GM12878 (cell line): ENCODE measurements at regions not wholly inside any gene's neighbourhood (a gene's known extent, or its start where the extent isn't known, plus 50 kb on each side); places are given as distances from the start of the nearest gene placed in this dataset.

Experiments
- ATAC-seq: fragments of 200-7000 bp; cut with Tn5 transposase; 3 replicates; pipeline ENCODE4 v1.9.1; 2020; ENCODE audit warnings: mild to moderate bottlenecking, moderate library complexity
- BruUV-seq: library from RNA; stranded (reverse); fragments of 400-500 nt; replicated peaks from 2 replicates; lab custom pipeline; 2021; lab: Mats Ljungman, UMichigan
- CTCF ChIA-PET: fragments of 300-600 bp; sonication (Branson Sonifier 250); formaldehyde crosslinking; extraction: SDS; loops from one replicate; lab custom pipeline; 2021; ENCODE audit warnings: inconsistent platforms; lab: Yijun Ruan, JAX
- POLR2A ChIA-PET: fragments of 350-600 bp; formaldehyde crosslinking; extraction: SDS; loops from one replicate; lab custom pipeline; 2021; ENCODE audit warnings: inconsistent platforms; lab: Charles Lee
- RAD21 ChIA-PET: fragments of 300-600 bp; sonication (Branson Sonifier 250); formaldehyde crosslinking; loops from one replicate; lab custom pipeline; 2023; ENCODE audit warnings: antibody characterized with exemption; ENCODE audit not compliant: unreplicated experiment; lab: Charles Lee
- SMC1A ChIA-PET: fragments of 300-600 bp; sonication (Branson Sonifier 250); formaldehyde crosslinking; loops from one replicate; lab custom pipeline; 2023; ENCODE audit not compliant: unreplicated experiment, uncharacterized antibody; lab: Charles Lee
- DNase-seq: peaks from one replicate; pipeline ENCODE4 v3.0.0-alpha.2; 2011; ENCODE audit warnings: low read depth, low spot score
- FAIRE-seq: peaks from 3 replicates; lab custom pipeline; 2011; peaks lifted over from hg19 to GRCh38; lab: Jason Lieb, UNC
- H2AFZ ChIP-seq: 2 replicates; pipeline ENCODE4 v1.6.0; 2011; ENCODE audit warnings: low read depth, low read length, control low read depth; ENCODE audit not compliant: control insufficient read depth
- H3K27ac ChIP-seq: 2 replicates; pipeline ENCODE4 v1.5.1; 2011; ENCODE audit warnings: control low read depth; ENCODE audit not compliant: control insufficient read depth, insufficient read depth
- H3K27me3 ChIP-seq, 2 experiments: replicated peaks in 1 of 2; 2 replicates each; pipeline versions ENCODE4 v1.6.0 to v1.6.1; 2011; ENCODE audit warnings: low read length in 1 of 2; ENCODE audit not compliant: control insufficient read depth in 2 of 2, insufficient read depth in 2 of 2
- H3K36me3 ChIP-seq, 2 experiments: 2 replicates each; pipeline ENCODE4 v1.5.1; 2011; ENCODE audit warnings: low read length in 1 of 2; ENCODE audit not compliant: control insufficient read depth in 2 of 2, insufficient read depth in 2 of 2
- H3K4me1 ChIP-seq: 2 replicates; pipeline ENCODE4 v1.6.1; 2011; ENCODE audit warnings: mild to moderate bottlenecking, low read length, moderate library complexity, mixed read lengths; ENCODE audit not compliant: control insufficient read depth, insufficient read depth
- H3K4me2 ChIP-seq: 2 replicates; pipeline ENCODE4 v1.6.0; 2011; ENCODE audit warnings: control low read depth; ENCODE audit not compliant: control insufficient read depth, insufficient read depth
- H3K4me3 ChIP-seq: fragments of 200-600 bp; sonication (generic); 2 replicates; pipeline ENCODE4 v1.5.1; 2016
- H3K79me2 ChIP-seq: 2 replicates; pipeline ENCODE4 v1.6.0; 2011; ENCODE audit warnings: low read length; ENCODE audit not compliant: control insufficient read depth, insufficient read depth
- H3K9ac ChIP-seq: 2 replicates; pipeline ENCODE4 v1.8.0; 2011; ENCODE audit warnings: low read length, control low read depth, mixed read lengths; ENCODE audit not compliant: control insufficient read depth, insufficient read depth
- H3K9me3 ChIP-seq: replicated peaks from 3 replicates; pipeline ENCODE4 v1.5.1; 2011; ENCODE audit warnings: mild to moderate bottlenecking, low read length; ENCODE audit not compliant: control insufficient read depth, insufficient read depth
- H4K20me1 ChIP-seq: 2 replicates; pipeline ENCODE4 v1.6.0; 2011; ENCODE audit not compliant: control insufficient read depth, insufficient read depth
- ATF3 ChIP-seq: IDR thresholded peaks from 2 replicates; pipeline ENCODE4 v1.6.1; 2011; ENCODE audit warnings: low read depth, mild to moderate bottlenecking, low read length, moderate library complexity, borderline replicate concordance; ENCODE audit errors: extremely low read depth
- ETV6 ChIP-seq, 2 experiments: fragments of 450-650 bp in 1 of 2; IDR thresholded peaks in 1 of 2; conservative IDR thresholded peaks in 1 of 2; 2 replicates each; pipeline ENCODE4 v1.6.1; 2014; ENCODE audit warnings: antibody characterized with exemption in 1 of 2, borderline replicate concordance in 1 of 2, low read depth in 1 of 2, mild to moderate bottlenecking in 1 of 2, moderate library complexity in 1 of 2
- FOXK2 ChIP-seq: fragments of 450-650 bp; IDR thresholded peaks from 2 replicates; pipeline ENCODE4 v1.6.1; 2017; ENCODE audit warnings: mild to moderate bottlenecking, moderate library complexity
- HDAC6 ChIP-seq: fragments of 200-600 bp; sonication (generic); IDR thresholded peaks from one replicate; pipeline ENCODE4 v1.8.0; 2017; ENCODE audit warnings: antibody characterized with exemption; ENCODE audit not compliant: unreplicated experiment
- HDGF ChIP-seq: fragments of 450-650 bp; IDR thresholded peaks from 2 replicates; pipeline ENCODE4 v1.6.1; 2016; ENCODE audit warnings: antibody characterized with exemption
- IRF3 ChIP-seq: fragments of 450-650 bp; IDR thresholded peaks from 2 replicates; pipeline ENCODE4 v1.6.1; 2014; ENCODE audit warnings: mild to moderate bottlenecking
- MTA2 ChIP-seq: fragments of 450-650 bp; IDR thresholded peaks from 2 replicates; pipeline ENCODE4 v1.6.1; 2016; ENCODE audit warnings: low read depth, mild to moderate bottlenecking, moderate library complexity
- NR2F1 ChIP-seq: fragments of 450-650 bp; conservative IDR thresholded peaks from 2 replicates; pipeline ENCODE4 v1.6.1; 2017; ENCODE audit warnings: mild to moderate bottlenecking
- RAD51 ChIP-seq: fragments of 450-650 bp; IDR thresholded peaks from 2 replicates; pipeline ENCODE4 v1.6.1; 2016; ENCODE audit warnings: moderate library complexity, mild to moderate bottlenecking, inconsistent platforms
- RELA ChIP-seq: fragments of 450-650 bp; IDR thresholded peaks from 2 replicates; pipeline ENCODE4 v1.8.0; 2014; ENCODE audit warnings: borderline replicate concordance; ENCODE audit not compliant: partially characterized antibody
- SMARCA5 ChIP-seq: fragments of 450-650 bp; IDR thresholded peaks from 2 replicates; pipeline ENCODE4 v1.6.1; 2017; ENCODE audit warnings: mild to moderate bottlenecking
- STAT3 ChIP-seq: IDR thresholded peaks from 2 replicates; pipeline ENCODE4 v1.6.1; 2011; ENCODE audit warnings: low read depth, low read length, improper control_type of control experiment
- TAF1 ChIP-seq: IDR thresholded peaks from 2 replicates; pipeline ENCODE4 v1.6.1; 2011; ENCODE audit warnings: mild to moderate bottlenecking, low read depth, low read length, borderline replicate concordance
- TARDBP ChIP-seq: IDR thresholded peaks from 2 replicates; pipeline ENCODE4 v1.6.1; 2016; ENCODE audit warnings: borderline replicate concordance
- ZNF24 ChIP-seq: fragments of 450-650 bp; IDR thresholded peaks from 2 replicates; pipeline ENCODE4 v1.6.1; 2017; ENCODE audit warnings: antibody characterized with exemption, mild to moderate bottlenecking
- WGBS: methylation state at CpG from one replicate; pipeline ENCODE4 v1.1.6; 2016; ENCODE audit warnings: low lambda C conversion rate; ENCODE audit not compliant: insufficient replicate concordance, insufficient coverage; ENCODE audit errors: missing lambda C conversion rate; 5-methylcytosine and 5-hydroxymethylcytosine counted together
- in situ Hi-C: fragments of 300-500 bp; cut with MboI; formaldehyde crosslinking; loops from 9 replicates; pipeline ENCODE4 v1.14.3; 2018; ENCODE audit warnings: mixed read lengths
- intact Hi-C: fragments of 100-400 bp; cut with micrococcal nuclease; formaldehyde crosslinking; loops from one replicate; pipeline ENCODE4 v1.14.2; 2022; ENCODE audit not compliant: unreplicated experiment
- TF ChIP-seq, protein P1 (sequence below): IDR thresholded peaks from 2 replicates; pipeline ENCODE4 v1.6.1; 2012; ENCODE audit warnings: low read depth, low read length, improper control_type of control experiment
- TF ChIP-seq, protein P2 (sequence below): IDR thresholded peaks from 2 replicates; pipeline ENCODE4 v1.6.1; 2011; ENCODE audit warnings: borderline replicate concordance, low read depth, mild to moderate bottlenecking, moderate library complexity, mixed read lengths, low read length; ENCODE audit not compliant: insufficient read depth; ENCODE audit errors: extremely low read length

DNA sequence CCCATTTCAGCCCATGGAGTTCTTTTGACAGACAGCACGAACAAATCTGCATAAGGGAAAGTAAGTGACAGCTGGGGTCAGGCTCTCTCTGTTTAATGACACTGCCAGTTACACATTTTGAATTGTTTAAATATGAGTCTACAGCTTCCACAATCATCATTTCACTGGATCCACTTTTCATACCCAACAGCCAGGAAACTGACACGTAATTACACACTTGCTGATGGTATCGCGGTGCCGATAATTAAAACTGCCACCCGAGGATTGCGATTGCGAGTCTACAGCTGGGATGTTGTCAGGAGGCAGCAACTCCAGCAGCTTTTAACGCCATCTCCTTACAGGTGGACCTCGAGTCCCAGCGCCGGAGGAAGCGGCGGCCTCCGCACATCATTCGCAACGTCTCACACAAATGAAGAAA lies 230.8 kb upstream of the MGMT start:
- TF ChIP-seq HDAC6 (no peak), RAD51 (no peak), NR2F1 (no peak), ATF3 (no peak), SMARCA5 (no peak), TAF1 (no peak), TARDBP (no peak), RELA (no peak), ZNF24 (no peak), STAT3 (no peak), IRF3 (no peak), MTA2 (no peak), ETV6 (conservative IDR thresholded peaks at IDR 0.05 in 1 of 2, IDR thresholded peaks at IDR 0.05 in 1 of 2; ENCODE audit: borderline replicate concordance in 1 of 2, low read depth in 1 of 2) (no peak), HDGF (no peak), FOXK2 (no peak)
- TF ChIP-seq, protein P1, sequence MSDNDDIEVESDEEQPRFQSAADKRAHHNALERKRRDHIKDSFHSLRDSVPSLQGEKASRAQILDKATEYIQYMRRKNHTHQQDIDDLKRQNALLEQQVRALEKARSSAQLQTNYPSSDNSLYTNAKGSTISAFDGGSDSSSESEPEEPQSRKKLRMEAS: no peak
- TF ChIP-seq, protein P2, sequence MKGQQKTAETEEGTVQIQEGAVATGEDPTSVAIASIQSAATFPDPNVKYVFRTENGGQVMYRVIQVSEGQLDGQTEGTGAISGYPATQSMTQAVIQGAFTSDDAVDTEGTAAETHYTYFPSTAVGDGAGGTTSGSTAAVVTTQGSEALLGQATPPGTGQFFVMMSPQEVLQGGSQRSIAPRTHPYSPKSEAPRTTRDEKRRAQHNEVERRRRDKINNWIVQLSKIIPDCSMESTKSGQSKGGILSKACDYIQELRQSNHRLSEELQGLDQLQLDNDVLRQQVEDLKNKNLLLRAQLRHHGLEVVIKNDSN: no peak
- TF ChIP-seq, all 136 proteins: peak for 0
- H3K79me2 ChIP-seq: no peaks in the 10 kb centered on the region
- no peaks in the 10 kb centered on the region for H3K36me3 ChIP-seq
- FAIRE-seq: no peak
- ChIA-PET POLR2A (no interaction called here), CTCF (no interaction called here), SMC1A (no interaction called here), RAD21 (no interaction called here)
- no TSS peak for BruUV-seq
- H3K27ac ChIP-seq: no peak overlapping the region
- H2AFZ ChIP-seq: no peak overlapping the region
- no peak overlapping the region for H3K9ac ChIP-seq
- no peak for DNase-seq
- no peaks in the 10 kb centered on the region for H3K9me3 ChIP-seq
- in situ Hi-C loops: no loop called here
- no peak overlapping the region for H3K4me3 ChIP-seq
- H3K4me1 ChIP-seq: no peaks in the 10 kb centered on the region
- no peak overlapping the region for H3K4me2 ChIP-seq
- WGBS: 67% methylated on average over 17 of the region's 17 CpGs
- ATAC-seq: no peak
- no peaks in the 10 kb centered on the region; a peak in 1 of 4 replicates for H3K27me3 ChIP-seq
- intact Hi-C loops: no loop called here
- no peaks in the 10 kb centered on the region for H4K20me1 ChIP-seq
